Keratinocyte (primary cell): ENCODE measurements at regions not wholly inside any gene's neighbourhood (a gene's known extent, or its start where the extent isn't known, plus 50 kb on each side); places are given as distances from the start of the nearest gene placed in this dataset.

Experiments used
- DNase-seq: peaks from one replicate; pipeline ENCODE4 v3.0.0-alpha.2; 2011; ENCODE audit warnings: low read depth, missing footprints, low spot score
- FAIRE-seq: peaks from 2 replicates; lab custom pipeline; 2011; peaks lifted over from hg19 to GRCh38; lab: Jason Lieb, UNC
- H2AFZ ChIP-seq: 2 replicates; pipeline ENCODE4 v1.6.0; 2012; ENCODE audit warnings: low read length, control low read depth, inconsistent platforms; ENCODE audit not compliant: control insufficient read depth
- H3K27ac ChIP-seq: 2 replicates; pipeline ENCODE4 v1.5.1; 2011; ENCODE audit warnings: low read length; ENCODE audit not compliant: control insufficient read depth, insufficient read depth
- H3K27me3 ChIP-seq: 3 replicates; pipeline ENCODE4 v1.6.0; 2011; ENCODE audit warnings: low read length; ENCODE audit not compliant: control insufficient read depth, insufficient read depth; ENCODE audit errors: extremely low read depth
- H3K36me3 ChIP-seq, 2 experiments: 2 replicates in 1 of 2; 3 replicates in 1 of 2; pipeline ENCODE4 v1.5.1; 2011; ENCODE audit warnings: low read length in 2 of 2, mild to moderate bottlenecking in 1 of 2; ENCODE audit not compliant: control insufficient read depth in 2 of 2, insufficient read depth in 2 of 2; ENCODE audit errors: extremely low read depth in 1 of 2
- H3K4me1 ChIP-seq: 3 replicates; pipeline ENCODE4 v1.5.1; 2011; ENCODE audit warnings: low read length; ENCODE audit not compliant: control insufficient read depth, insufficient read depth; ENCODE audit errors: extremely low read depth
- H3K4me2 ChIP-seq: 3 replicates; pipeline ENCODE4 v1.6.0; 2011; ENCODE audit warnings: low read depth, low read length; ENCODE audit not compliant: control insufficient read depth, insufficient read depth; ENCODE audit errors: extremely low read depth
- H3K4me3 ChIP-seq, 3 experiments: fragments of 200-600 bp in 1 of 3; sonication (generic) in 1 of 3; 2 replicates in 2 of 3; 3 replicates in 1 of 3; pipeline ENCODE4 v1.5.1; 2011 to 2016; ENCODE audit warnings: low read length in 3 of 3, mild to moderate bottlenecking in 3 of 3, control low read depth in 2 of 3, inconsistent platforms in 1 of 3, low read depth in 1 of 3, mixed read lengths in 1 of 3, mixed run types in 1 of 3, moderate library complexity in 1 of 3; ENCODE audit not compliant: control insufficient read depth in 2 of 3, insufficient read depth in 2 of 3; ENCODE audit errors: extremely low read depth in 1 of 3
- H3K79me2 ChIP-seq: 2 replicates; pipeline ENCODE4 v1.6.0; 2012; ENCODE audit warnings: low read length; ENCODE audit not compliant: control insufficient read depth, insufficient read depth
- H3K9ac ChIP-seq: 3 replicates; pipeline ENCODE4 v1.6.0; 2011; ENCODE audit warnings: low read length; ENCODE audit not compliant: control insufficient read depth, insufficient read depth; ENCODE audit errors: extremely low read depth
- H3K9me1 ChIP-seq: 3 replicates; pipeline ENCODE4 v1.6.0; 2011; ENCODE audit warnings: low read length; ENCODE audit not compliant: control insufficient read depth, insufficient read depth; ENCODE audit errors: extremely low read depth
- H3K9me3 ChIP-seq: 2 replicates; pipeline ENCODE4 v1.5.1; 2012; ENCODE audit warnings: low read depth, low read length; ENCODE audit not compliant: control insufficient read depth
- H4K20me1 ChIP-seq: 3 replicates; pipeline ENCODE4 v1.6.0; 2011; ENCODE audit warnings: low read length; ENCODE audit not compliant: control insufficient read depth, insufficient read depth; ENCODE audit errors: extremely low read depth
- EZH2 ChIP-seq: IDR thresholded peaks from one replicate; pipeline ENCODE4 v1.6.1; 2012; ENCODE audit warnings: inconsistent platforms, mild to moderate bottlenecking, low read length, moderate library complexity
- dilution Hi-C: fragments of 300-500 bp; cut with MboI; formaldehyde crosslinking; loops from one replicate; pipeline ENCODE4 v1.7.0; 2020; ENCODE audit warnings: low sequenced_read_pairs; ENCODE audit not compliant: extremely low pct_ligation_motif_present
- TF ChIP-seq, protein P1 (sequence below), 3 experiments: IDR thresholded peaks in 1 of 3; conservative IDR thresholded peaks in 1 of 3; optimal IDR thresholded peaks in 1 of 3; 2 replicates in 2 of 3; 3 replicates in 1 of 3; pipeline versions ENCODE3 to v1.5.1; 2011; ENCODE audit warnings: low read length in 3 of 3, mild to moderate bottlenecking in 3 of 3, moderate library complexity in 2 of 3, control low read depth in 1 of 3, inconsistent platforms in 1 of 3; ENCODE audit not compliant: insufficient read depth in 2 of 3; ENCODE audit errors: extremely low read depth in 1 of 3

GRCh38 chr2:5442736-5443135 lies 249.4 kb upstream of the SOX11 start:
- DNase-seq: no peak
- no peaks in the 10 kb centered on the region for H3K9me1 ChIP-seq
- no peak overlapping the region for H3K27ac ChIP-seq
- no peak for TF ChIP-seq EZH2
- TF ChIP-seq, protein P1, sequence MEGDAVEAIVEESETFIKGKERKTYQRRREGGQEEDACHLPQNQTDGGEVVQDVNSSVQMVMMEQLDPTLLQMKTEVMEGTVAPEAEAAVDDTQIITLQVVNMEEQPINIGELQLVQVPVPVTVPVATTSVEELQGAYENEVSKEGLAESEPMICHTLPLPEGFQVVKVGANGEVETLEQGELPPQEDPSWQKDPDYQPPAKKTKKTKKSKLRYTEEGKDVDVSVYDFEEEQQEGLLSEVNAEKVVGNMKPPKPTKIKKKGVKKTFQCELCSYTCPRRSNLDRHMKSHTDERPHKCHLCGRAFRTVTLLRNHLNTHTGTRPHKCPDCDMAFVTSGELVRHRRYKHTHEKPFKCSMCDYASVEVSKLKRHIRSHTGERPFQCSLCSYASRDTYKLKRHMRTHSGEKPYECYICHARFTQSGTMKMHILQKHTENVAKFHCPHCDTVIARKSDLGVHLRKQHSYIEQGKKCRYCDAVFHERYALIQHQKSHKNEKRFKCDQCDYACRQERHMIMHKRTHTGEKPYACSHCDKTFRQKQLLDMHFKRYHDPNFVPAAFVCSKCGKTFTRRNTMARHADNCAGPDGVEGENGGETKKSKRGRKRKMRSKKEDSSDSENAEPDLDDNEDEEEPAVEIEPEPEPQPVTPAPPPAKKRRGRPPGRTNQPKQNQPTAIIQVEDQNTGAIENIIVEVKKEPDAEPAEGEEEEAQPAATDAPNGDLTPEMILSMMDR (optimal IDR thresholded peaks at IDR 0.05 in 1 of 3, IDR thresholded peaks at IDR 0.05 in 1 of 3, conservative IDR thresholded peaks at IDR 0.05 in 1 of 3; ENCODE audit: extremely low read depth in 1 of 3, insufficient read depth in 2 of 3, low read length in 3 of 3): no peak
- no peak for FAIRE-seq
- peaks cover 3% of the 10 kb centered on the region for H3K9me3 ChIP-seq
- no peaks in the 10 kb centered on the region for H4K20me1 ChIP-seq
- H3K36me3 ChIP-seq: no peaks in the 10 kb centered on the region
- no peak overlapping the region for H3K4me2 ChIP-seq
- H3K27me3 ChIP-seq: no peaks in the 10 kb centered on the region
- no peaks in the 10 kb centered on the region for H3K4me1 ChIP-seq
- dilution Hi-C loops: no loop called here
- no peak overlapping the region for H2AFZ ChIP-seq
- H3K9ac ChIP-seq: no peak overlapping the region
- no peaks in the 10 kb centered on the region for H3K79me2 ChIP-seq
- no peak overlapping the region for H3K4me3 ChIP-seq

- Histone ChIP-seq H3K36me3 (no peaks in the 10 kb centered on the region), H3K79me2 (no peaks in the 10 kb centered on the region), H3K4me1 (no peaks in the 10 kb centered on the region), H3K9me3 (peaks cover 3% of the 10 kb centered on the region), H2AFZ (no peak overlapping the region), H4K20me1 (no peaks in the 10 kb centered on the region), H3K27me3 (no peaks in the 10 kb centered on the region), H3K4me3 (no peak overlapping the region), H3K9me1 (no peaks in the 10 kb centered on the region), H3K27ac (no peak overlapping the region), H3K9ac (no peak overlapping the region), H3K4me2 (no peak overlapping the region)
- dilution Hi-C loops: no loop called here
- DNase-seq (no peak), FAIRE-seq (no peak)
- TF ChIP-seq EZH2: no peak
- TF ChIP-seq, protein P1 (optimal IDR thresholded peaks at IDR 0.05 in 1 of 3, IDR thresholded peaks at IDR 0.05 in 1 of 3, conservative IDR thresholded peaks at IDR 0.05 in 1 of 3; ENCODE audit: extremely low read depth in 1 of 3, insufficient read depth in 2 of 3, low read length in 3 of 3): no peak
Observed at GRCh38 chr2:5444168-5444567, 248.0 kb upstream of the SOX11 start.
